ENCODE measurements at regions not wholly inside any gene's neighbourhood (a gene's known extent, or its start where the extent isn't known, plus 50 kb on each side); places are given as distances from the start of the nearest gene placed in this dataset.

GRCh38 chr2:65640793-65641103 lies 208.3 kb upstream of the SPRED2 start:
- Mint-ChIP-seq H3K36me3 (ENCODE audit: insufficient read depth) (no peaks in the 10 kb centered on the region), H3K27me3 (peaks cover 20% of the 10 kb centered on the region), H3K27ac (ENCODE audit: low read depth) (no peak overlapping the region), H3K4me3 (no peak overlapping the region), H3K9me3 (no peaks in the 10 kb centered on the region), H3K4me1 (no peaks in the 10 kb centered on the region)
- ATAC-seq (replicated peaks; ENCODE audit: extremely low read depth, poor library complexity, severe bottlenecking) (no peak), DNase-seq (ENCODE audit: low spot score in 2 of 2) (no peak)

GRCh38 chr2:65639156-65639864 lies 206.9 kb upstream of the SPRED2 start:
- H3K9me3 Mint-ChIP-seq: no peaks in the 10 kb centered on the region
- H3K4me3 Mint-ChIP-seq: no peak overlapping the region
- H3K27me3 Mint-ChIP-seq: peaks cover 20% of the 10 kb centered on the region
- DNase-seq (ENCODE audit: low spot score in 2 of 2) (no peak), ATAC-seq (replicated peaks; ENCODE audit: extremely low read depth, poor library complexity, severe bottlenecking) (no peak)
- H3K27ac Mint-ChIP-seq (ENCODE audit: low read depth): no peak overlapping the region
- no peaks in the 10 kb centered on the region for H3K4me1 Mint-ChIP-seq
- no peaks in the 10 kb centered on the region for H3K36me3 Mint-ChIP-seq (ENCODE audit: insufficient read depth)

GRCh38 chr2:65638443-65638842 lies 206.0 kb upstream of the SPRED2 start:
- H3K4me3 Mint-ChIP-seq: no peak overlapping the region
- no peak for ATAC-seq (replicated peaks; ENCODE audit: extremely low read depth, poor library complexity, severe bottlenecking)
- H3K27me3 Mint-ChIP-seq: peaks cover 25% of the 10 kb centered on the region
- no peak overlapping the region for H3K27ac Mint-ChIP-seq (ENCODE audit: low read depth)
- no peaks in the 10 kb centered on the region for H3K4me1 Mint-ChIP-seq
- DNase-seq (ENCODE audit: low spot score in 2 of 2): no peak
- no peaks in the 10 kb centered on the region for H3K9me3 Mint-ChIP-seq
- no peaks in the 10 kb centered on the region for H3K36me3 Mint-ChIP-seq (ENCODE audit: insufficient read depth)

- Mint-ChIP-seq H3K4me3 (no peak overlapping the region), H3K9me3 (no peaks in the 10 kb centered on the region), H3K27me3 (peaks cover 31% of the 10 kb centered on the region), H3K27ac (ENCODE audit: low read depth) (no peak overlapping the region), H3K4me1 (no peaks in the 10 kb centered on the region), H3K36me3 (ENCODE audit: insufficient read depth) (no peaks in the 10 kb centered on the region)
- DNase-seq (ENCODE audit: low spot score in 2 of 2): no peak
- no peak for ATAC-seq (replicated peaks; ENCODE audit: extremely low read depth, poor library complexity, severe bottlenecking)
Measured at GRCh38 chr2:65636813-65637483, 204.5 kb upstream of the SPRED2 start.

- peaks cover 31% of the 10 kb centered on the region for H3K27me3 Mint-ChIP-seq
- no peaks in the 10 kb centered on the region for H3K36me3 Mint-ChIP-seq (ENCODE audit: insufficient read depth)
- no peak overlapping the region for H3K27ac Mint-ChIP-seq (ENCODE audit: low read depth)
- no peaks in the 10 kb centered on the region for H3K4me1 Mint-ChIP-seq
- H3K9me3 Mint-ChIP-seq: no peaks in the 10 kb centered on the region
- DNase-seq (ENCODE audit: low spot score in 2 of 2): no peak
- H3K4me3 Mint-ChIP-seq: no peak overlapping the region
- ATAC-seq (replicated peaks; ENCODE audit: extremely low read depth, poor library complexity, severe bottlenecking): no peak
Measured at GRCh38 chr2:65636024-65636423, 203.6 kb upstream of the SPRED2 start.

GRCh38 chr2:65634304-65634703 lies 201.9 kb upstream of the SPRED2 start:
- no peaks in the 10 kb centered on the region for H3K4me1 Mint-ChIP-seq
- ATAC-seq (replicated peaks; ENCODE audit: extremely low read depth, poor library complexity, severe bottlenecking) (no peak), DNase-seq (ENCODE audit: low spot score in 2 of 2) (no peak)
- H3K4me3 Mint-ChIP-seq: no peak overlapping the region
- no peaks in the 10 kb centered on the region for H3K36me3 Mint-ChIP-seq (ENCODE audit: insufficient read depth)
- no peaks in the 10 kb centered on the region for H3K9me3 Mint-ChIP-seq
- no peak overlapping the region for H3K27ac Mint-ChIP-seq (ENCODE audit: low read depth)
- H3K27me3 Mint-ChIP-seq: peaks cover 28% of the 10 kb centered on the region

GRCh38 chr2:65630643-65631042 lies 198.2 kb upstream of the SPRED2 start:
- no peak overlapping the region for H3K27ac Mint-ChIP-seq (ENCODE audit: low read depth)
- peaks cover 11% of the 10 kb centered on the region for H3K27me3 Mint-ChIP-seq
- no peak for ATAC-seq (replicated peaks; ENCODE audit: extremely low read depth, poor library complexity, severe bottlenecking)
- no peaks in the 10 kb centered on the region for H3K9me3 Mint-ChIP-seq
- H3K4me3 Mint-ChIP-seq: no peak overlapping the region
- DNase-seq (ENCODE audit: low spot score in 2 of 2): no peak
- no peaks in the 10 kb centered on the region for H3K4me1 Mint-ChIP-seq
- no peaks in the 10 kb centered on the region for H3K36me3 Mint-ChIP-seq (ENCODE audit: insufficient read depth)

GRCh38 chr2:65628156-65628555 lies 195.8 kb upstream of the SPRED2 start:
- ATAC-seq (replicated peaks; ENCODE audit: extremely low read depth, poor library complexity, severe bottlenecking) (no peak), DNase-seq (ENCODE audit: low spot score in 2 of 2) (no peak)
- no peaks in the 10 kb centered on the region for H3K4me1 Mint-ChIP-seq
- no peaks in the 10 kb centered on the region for H3K9me3 Mint-ChIP-seq
- H3K27me3 Mint-ChIP-seq: peaks cover 8% of the 10 kb centered on the region
- no peaks in the 10 kb centered on the region for H3K36me3 Mint-ChIP-seq (ENCODE audit: insufficient read depth)
- no peak overlapping the region for H3K4me3 Mint-ChIP-seq
- no peak overlapping the region for H3K27ac Mint-ChIP-seq (ENCODE audit: low read depth)

GRCh38 chr2:65626831-65627230 lies 194.4 kb upstream of the SPRED2 start:
- no peak for DNase-seq (ENCODE audit: low spot score in 2 of 2)
- Mint-ChIP-seq H3K4me3 (no peak overlapping the region), H3K27me3 (peaks cover 18% of the 10 kb centered on the region), H3K27ac (ENCODE audit: low read depth) (no peak overlapping the region), H3K9me3 (no peaks in the 10 kb centered on the region), H3K36me3 (ENCODE audit: insufficient read depth) (no peaks in the 10 kb centered on the region), H3K4me1 (no peaks in the 10 kb centered on the region)
- no peak for ATAC-seq (replicated peaks; ENCODE audit: extremely low read depth, poor library complexity, severe bottlenecking)

- H3K27ac Mint-ChIP-seq (ENCODE audit: low read depth): no peak overlapping the region
- no peaks in the 10 kb centered on the region for H3K36me3 Mint-ChIP-seq (ENCODE audit: insufficient read depth)
- DNase-seq (ENCODE audit: low spot score in 2 of 2) (no peak), ATAC-seq (replicated peaks; ENCODE audit: extremely low read depth, poor library complexity, severe bottlenecking) (no peak)
- H3K4me3 Mint-ChIP-seq: no peak overlapping the region
- no peaks in the 10 kb centered on the region for H3K9me3 Mint-ChIP-seq
- H3K27me3 Mint-ChIP-seq: peaks cover 26% of the 10 kb centered on the region
- H3K4me1 Mint-ChIP-seq: no peaks in the 10 kb centered on the region
Measured at GRCh38 chr2:65625982-65626381, 193.6 kb upstream of the SPRED2 start.

GRCh38 chr2:65622951-65623535 lies 190.6 kb upstream of the SPRED2 start:
- H3K4me3 Mint-ChIP-seq: no peak overlapping the region
- no peaks in the 10 kb centered on the region for H3K36me3 Mint-ChIP-seq (ENCODE audit: insufficient read depth)
- peaks cover 47% of the 10 kb centered on the region for H3K27me3 Mint-ChIP-seq

GRCh38 chr2:65622499-65622898 lies 190.1 kb upstream of the SPRED2 start:
- no peak for DNase-seq (ENCODE audit: low spot score in 2 of 2)
- Mint-ChIP-seq H3K27ac (ENCODE audit: low read depth) (no peak overlapping the region), H3K36me3 (ENCODE audit: insufficient read depth) (no peaks in the 10 kb centered on the region), H3K27me3 (peaks cover 47% of the 10 kb centered on the region), H3K4me1 (no peaks in the 10 kb centered on the region), H3K4me3 (no peak overlapping the region), H3K9me3 (no peaks in the 10 kb centered on the region)
- no peak for ATAC-seq (replicated peaks; ENCODE audit: extremely low read depth, poor library complexity, severe bottlenecking)

More at GRCh38 chr2:65622951-65623535, 190.6 kb upstream of the SPRED2 start:
- H3K27ac Mint-ChIP-seq (ENCODE audit: low read depth): no peak overlapping the region
- DNase-seq (ENCODE audit: low spot score in 2 of 2) (no peak), ATAC-seq (replicated peaks; ENCODE audit: extremely low read depth, poor library complexity, severe bottlenecking) (no peak)
- no peaks in the 10 kb centered on the region for H3K9me3 Mint-ChIP-seq
- H3K4me1 Mint-ChIP-seq: no peaks in the 10 kb centered on the region

GRCh38 chr2:65620524-65620923 lies 188.1 kb upstream of the SPRED2 start:
- no peak for DNase-seq (ENCODE audit: low spot score in 2 of 2)
- Mint-ChIP-seq H3K4me3 (no peak overlapping the region), H3K9me3 (no peaks in the 10 kb centered on the region), H3K27ac (ENCODE audit: low read depth) (no peak overlapping the region), H3K36me3 (ENCODE audit: insufficient read depth) (no peaks in the 10 kb centered on the region), H3K4me1 (no peaks in the 10 kb centered on the region), H3K27me3 (peaks cover 47% of the 10 kb centered on the region)
- ATAC-seq (replicated peaks; ENCODE audit: extremely low read depth, poor library complexity, severe bottlenecking): no peak
